Tibial nerve (tissue), 3 donors: ENCODE measurements at regions not wholly inside any gene's neighbourhood (a gene's known extent, or its start where the extent isn't known, plus 50 kb on each side); places are given as distances from the start of the nearest gene placed in this dataset.
"Not testable (repeated sequence)": the region's sequence is repeated elsewhere in the genome, so short reads cannot be mapped to it uniquely, and the experiment has no call there.

Experiments
- CTCF ChIP-seq, 5 experiments: fragments of 200-600 bp in 3 of 5; fragments of 450-650 bp in 2 of 5; sonication (generic) in 3 of 5; IDR thresholded peaks; one replicate each; pipeline ENCODE4 v1.5.1; 2016 to 2019; ENCODE audit warnings: antibody characterized with exemption in 5 of 5, mild to moderate bottlenecking in 3 of 5, moderate library complexity in 2 of 5
- POLR2A ChIP-seq, 2 donors: fragments of 450-650 bp; IDR thresholded peaks; one replicate each; pipeline ENCODE4 v1.6.1; 2017; ENCODE audit warnings: antibody characterized with exemption in 2 of 2, mild to moderate bottlenecking in 2 of 2, moderate library complexity in 2 of 2

- not testable (repeated sequence) for TF ChIP-seq CTCF, POLR2A (IDR thresholded peaks at IDR 0.05)
Observed at GRCh38 chr7:55673525-55673924, 101.2 kb upstream of the VOPP1 start.
